ENCODE measurements at regions not wholly inside any gene's neighbourhood (a gene's known extent, or its start where the extent isn't known, plus 50 kb on each side); places are given as distances from the start of the nearest gene placed in this dataset.

DNA sequence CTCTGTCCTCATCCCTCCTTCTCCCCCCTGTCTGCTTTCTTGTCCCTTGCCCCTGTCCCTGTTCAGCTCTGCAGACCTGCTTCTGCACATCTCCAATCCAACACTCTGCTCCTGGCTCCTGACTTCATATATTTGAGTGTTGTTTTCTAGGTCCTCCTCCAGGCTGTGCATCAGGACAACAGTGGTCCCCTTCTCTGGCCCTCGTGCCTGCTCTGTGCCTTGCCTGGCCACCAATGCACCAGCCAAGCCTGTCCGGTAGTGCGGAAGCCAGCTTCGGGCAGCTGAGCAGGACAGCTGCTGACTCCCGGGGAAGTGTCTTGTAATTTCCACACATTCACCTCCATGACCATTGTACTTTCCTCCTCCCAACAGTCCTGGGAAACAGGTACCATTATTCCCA is 203.4 kb upstream of the RAB4A start:
- no peak for TF ChIP-seq POLR2A (IDR thresholded peaks at IDR 0.05)
- TF ChIP-seq, protein P1, sequence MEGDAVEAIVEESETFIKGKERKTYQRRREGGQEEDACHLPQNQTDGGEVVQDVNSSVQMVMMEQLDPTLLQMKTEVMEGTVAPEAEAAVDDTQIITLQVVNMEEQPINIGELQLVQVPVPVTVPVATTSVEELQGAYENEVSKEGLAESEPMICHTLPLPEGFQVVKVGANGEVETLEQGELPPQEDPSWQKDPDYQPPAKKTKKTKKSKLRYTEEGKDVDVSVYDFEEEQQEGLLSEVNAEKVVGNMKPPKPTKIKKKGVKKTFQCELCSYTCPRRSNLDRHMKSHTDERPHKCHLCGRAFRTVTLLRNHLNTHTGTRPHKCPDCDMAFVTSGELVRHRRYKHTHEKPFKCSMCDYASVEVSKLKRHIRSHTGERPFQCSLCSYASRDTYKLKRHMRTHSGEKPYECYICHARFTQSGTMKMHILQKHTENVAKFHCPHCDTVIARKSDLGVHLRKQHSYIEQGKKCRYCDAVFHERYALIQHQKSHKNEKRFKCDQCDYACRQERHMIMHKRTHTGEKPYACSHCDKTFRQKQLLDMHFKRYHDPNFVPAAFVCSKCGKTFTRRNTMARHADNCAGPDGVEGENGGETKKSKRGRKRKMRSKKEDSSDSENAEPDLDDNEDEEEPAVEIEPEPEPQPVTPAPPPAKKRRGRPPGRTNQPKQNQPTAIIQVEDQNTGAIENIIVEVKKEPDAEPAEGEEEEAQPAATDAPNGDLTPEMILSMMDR (IDR thresholded peaks at IDR 0.05): no peak

Data from ovary (tissue), 3 donors.